HG02588 (cell line): ENCODE measurements at regions not wholly inside any gene's neighbourhood (a gene's known extent, or its start where the extent isn't known, plus 50 kb on each side); places are given as distances from the start of the nearest gene placed in this dataset.

Experiments
- ATAC-seq: cut with Tn5 transposase; IDR thresholded peaks from one replicate; pipeline ENCODE4 v1.9.1; 2021; ENCODE audit warnings: mild to moderate bottlenecking, moderate library complexity; ENCODE audit not compliant: unreplicated experiment

GRCh38 chr5:58074717-58075116, 385.2 kb downstream of the PLK2 start:
- no peak for ATAC-seq

GRCh38 chr5:58074222-58074621, 385.7 kb downstream of the PLK2 start:
- ATAC-seq = no peak

- no peak for ATAC-seq
Measured at GRCh38 chr5:58073243-58073642, 386.6 kb downstream of the PLK2 start.

DNA sequence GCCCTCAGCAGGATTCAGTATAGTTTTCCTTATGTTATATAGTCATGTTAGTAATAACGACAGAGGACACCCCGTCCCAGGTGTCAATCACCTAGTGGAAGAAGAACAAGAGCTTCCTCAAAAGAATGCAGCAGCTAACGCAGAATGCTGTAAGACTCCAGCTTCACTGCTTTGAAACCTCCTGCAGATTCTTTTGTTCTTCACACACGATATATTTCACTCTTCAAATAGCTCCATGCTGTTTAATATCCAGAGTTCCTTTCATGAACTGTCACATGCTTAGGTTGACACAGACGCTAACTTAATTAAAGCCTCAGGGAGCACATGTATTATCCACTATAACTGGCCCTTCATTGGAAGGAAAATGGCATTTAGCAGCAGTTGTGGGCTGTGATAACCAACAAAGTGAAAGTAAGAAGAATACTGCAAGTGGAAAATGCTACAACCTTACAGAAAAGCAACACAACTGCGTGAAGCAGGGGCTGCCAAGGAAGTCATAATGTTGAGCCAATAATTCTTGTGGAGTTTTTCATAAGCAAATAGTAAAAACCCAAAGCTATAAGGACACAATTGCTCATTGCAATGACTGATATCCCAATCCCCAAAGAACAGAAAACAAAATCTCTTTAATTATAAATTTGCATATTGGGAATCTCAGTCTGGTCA, 387.5 kb downstream of the PLK2 start:
- no peak for ATAC-seq

DNA sequence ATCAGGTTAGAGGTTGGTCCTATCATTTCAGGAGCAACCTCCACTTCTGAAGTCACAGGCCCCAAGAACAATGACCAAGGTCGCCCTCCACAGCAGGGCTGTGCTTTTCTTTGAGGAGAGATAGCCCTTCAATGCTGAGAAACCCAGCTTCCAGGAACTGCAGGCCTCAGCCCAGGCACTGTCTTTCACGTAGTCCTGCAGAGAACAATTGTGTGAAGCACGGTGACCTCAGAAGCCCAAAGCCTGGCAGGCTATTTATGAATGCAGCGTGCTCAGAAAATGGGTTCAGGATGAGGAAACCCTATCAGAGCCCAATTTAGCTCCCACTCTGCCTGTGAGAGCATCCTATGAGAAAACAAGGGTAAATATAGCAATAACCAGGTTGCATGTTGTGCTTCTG, 388.3 kb downstream of the PLK2 start:
- no peak for ATAC-seq

DNA sequence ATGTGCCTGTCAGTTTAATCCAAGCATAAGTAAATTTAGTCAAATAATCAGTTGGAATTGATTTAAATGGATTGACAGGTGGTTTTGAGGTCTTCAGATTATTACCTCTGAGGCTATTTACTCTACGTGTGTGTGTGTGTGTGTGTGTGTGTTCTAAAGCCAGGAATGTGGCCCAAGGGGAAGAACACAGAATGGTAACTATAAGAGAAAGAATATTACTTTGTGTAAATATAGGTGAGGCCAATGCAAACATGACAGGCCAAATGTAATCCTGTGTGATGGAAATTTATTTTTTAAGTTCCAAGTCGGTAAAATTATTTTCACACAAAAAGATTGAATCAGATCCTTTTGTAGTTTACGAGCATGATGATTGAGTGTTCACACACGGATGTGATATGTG, 390.0 kb downstream of the PLK2 start:
- ATAC-seq = no peak

DNA sequence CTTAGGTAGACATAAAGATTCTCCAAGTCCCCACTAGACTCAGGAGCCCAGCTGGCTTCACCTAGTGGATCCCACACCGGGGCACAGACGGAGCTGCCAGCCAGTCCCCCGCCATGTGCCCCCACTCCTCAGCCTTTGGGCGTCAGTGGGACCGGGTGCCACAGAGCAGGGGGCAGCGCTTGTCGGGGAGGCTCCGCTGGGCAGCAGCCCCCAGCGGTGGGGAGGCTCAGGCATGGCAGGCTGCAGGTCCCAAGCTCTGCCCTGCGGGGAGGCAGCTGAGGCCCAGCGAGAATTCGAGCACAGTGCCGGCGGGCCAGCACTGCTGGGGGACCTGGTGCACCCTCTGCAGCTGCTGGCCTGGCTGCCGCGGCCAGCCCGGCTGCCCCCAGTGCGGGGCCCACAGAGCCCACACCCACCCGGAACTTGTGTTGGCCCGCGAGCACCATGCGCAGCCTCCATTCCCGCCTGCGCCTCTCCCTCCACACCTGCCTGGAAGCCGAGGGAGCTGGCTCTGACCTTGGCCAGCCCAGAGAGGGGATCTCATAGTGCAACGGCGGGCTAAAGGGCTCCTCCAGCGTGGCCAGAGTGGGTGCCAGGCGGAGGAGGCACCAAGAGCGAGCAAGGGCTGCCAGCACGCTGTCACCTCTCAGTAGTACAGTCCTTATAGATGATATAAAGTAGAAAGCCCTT, 390.7 kb downstream of the PLK2 start:
- ATAC-seq = no peak

- no peak for ATAC-seq
Measured at GRCh38 chr5:58066557-58066956, 393.3 kb downstream of the PLK2 start.

- ATAC-seq = no peak
Measured at GRCh38 chr5:58066076-58066475, 393.8 kb downstream of the PLK2 start.

DNA sequence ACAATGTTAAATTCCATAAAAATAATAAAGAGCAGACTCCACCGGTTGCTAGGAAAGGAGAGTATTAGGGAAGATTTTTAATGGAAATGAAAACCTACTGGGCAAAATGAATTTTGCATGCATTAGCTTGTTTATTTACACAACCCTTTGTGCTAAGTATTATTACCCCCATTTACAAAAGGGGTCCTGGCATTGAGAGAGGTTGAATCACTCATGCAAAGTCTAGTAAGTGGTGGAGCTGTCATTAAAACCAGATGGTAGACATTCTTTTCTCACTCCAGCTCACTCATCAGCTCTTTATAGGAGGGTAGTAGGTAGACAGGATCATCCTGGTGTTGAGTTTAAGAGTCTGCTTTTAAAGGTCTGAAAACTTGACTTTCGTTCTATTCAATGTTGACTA, 395.1 kb downstream of the PLK2 start:
- no peak for ATAC-seq

DNA sequence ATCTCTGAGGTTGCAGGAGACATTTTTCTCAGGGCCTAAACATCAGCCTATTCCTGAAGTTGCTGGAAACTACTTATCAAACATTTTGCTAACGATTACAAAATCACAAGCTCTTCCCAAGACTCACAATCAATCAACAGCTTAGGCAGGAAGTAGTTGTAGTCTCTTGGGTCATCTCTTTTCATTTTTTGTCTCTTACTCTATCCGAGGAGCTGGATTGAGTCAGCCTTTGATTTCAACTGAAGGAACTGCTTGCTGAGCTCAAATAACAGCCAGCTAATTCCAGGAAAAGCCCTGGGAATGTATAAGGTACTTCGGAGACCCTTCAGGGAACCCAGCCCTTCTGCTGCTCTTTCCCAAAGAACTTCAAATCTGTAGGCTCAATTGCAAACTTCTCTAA, 398.9 kb downstream of the PLK2 start:
- ATAC-seq = no peak

DNA sequence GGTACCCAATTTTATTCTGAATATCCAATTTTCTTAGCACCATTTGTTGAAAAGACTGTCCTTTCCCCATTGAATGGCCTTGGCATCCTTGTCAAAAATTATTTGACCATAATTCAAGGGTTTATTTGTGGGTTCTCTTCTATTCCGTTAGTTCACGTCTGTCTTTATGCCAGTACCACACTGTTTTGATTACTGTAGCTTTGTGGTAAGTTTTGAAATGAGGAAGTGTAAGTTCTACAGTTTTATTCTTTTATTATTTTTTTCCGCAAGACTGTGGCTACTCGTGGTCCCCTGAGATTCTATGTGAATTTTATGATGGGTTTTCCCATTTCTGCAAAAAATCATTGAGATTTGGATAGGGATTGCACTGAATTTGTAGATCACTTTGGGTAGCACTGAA, 402.6 kb downstream of the PLK2 start:
- no peak for ATAC-seq

GRCh38 chr5:58056546-58056945, 403.3 kb downstream of the PLK2 start:
- no peak for ATAC-seq

DNA sequence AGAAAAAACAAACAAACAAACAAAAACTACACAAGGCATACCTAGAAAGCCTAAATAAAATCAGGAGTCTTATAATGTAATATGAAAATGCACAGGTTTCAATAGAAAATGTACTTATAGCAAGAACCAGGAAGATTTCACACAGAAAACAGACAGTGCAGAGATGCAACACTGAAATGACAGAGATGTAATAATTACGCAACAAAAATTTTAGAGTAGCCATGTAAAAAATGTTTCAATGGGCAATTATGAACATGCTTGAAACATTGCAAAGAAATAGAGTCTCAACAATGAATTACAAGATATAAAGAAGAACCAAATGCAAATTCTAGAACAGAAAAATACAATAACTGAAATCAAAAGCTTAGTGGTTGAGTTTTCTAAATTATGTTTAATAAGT, 405.9 kb downstream of the PLK2 start:
- ATAC-seq = no peak

DNA sequence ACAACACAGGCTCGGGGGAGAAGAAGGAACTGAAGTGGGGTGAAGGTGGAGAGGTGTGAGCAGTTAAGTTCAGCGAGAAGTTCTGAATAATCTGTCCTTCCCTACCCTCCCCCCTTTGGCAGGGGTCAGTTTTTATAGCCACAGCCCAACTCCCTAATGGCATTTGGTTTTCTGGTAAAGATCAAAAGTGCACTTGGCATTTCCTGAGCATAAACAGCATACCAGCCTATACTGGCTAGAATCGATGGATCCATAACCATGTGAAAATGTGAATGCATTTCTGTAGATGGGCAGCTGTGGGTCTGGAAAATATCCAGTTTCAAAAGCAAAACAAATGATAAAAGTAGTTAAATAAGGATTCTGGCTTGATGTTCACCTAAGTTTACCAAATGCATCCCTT, 410.9 kb downstream of the PLK2 start:
- ATAC-seq = no peak

GRCh38 chr5:58048185-58048925, 411.5 kb downstream of the PLK2 start:
- no peak for ATAC-seq

DNA sequence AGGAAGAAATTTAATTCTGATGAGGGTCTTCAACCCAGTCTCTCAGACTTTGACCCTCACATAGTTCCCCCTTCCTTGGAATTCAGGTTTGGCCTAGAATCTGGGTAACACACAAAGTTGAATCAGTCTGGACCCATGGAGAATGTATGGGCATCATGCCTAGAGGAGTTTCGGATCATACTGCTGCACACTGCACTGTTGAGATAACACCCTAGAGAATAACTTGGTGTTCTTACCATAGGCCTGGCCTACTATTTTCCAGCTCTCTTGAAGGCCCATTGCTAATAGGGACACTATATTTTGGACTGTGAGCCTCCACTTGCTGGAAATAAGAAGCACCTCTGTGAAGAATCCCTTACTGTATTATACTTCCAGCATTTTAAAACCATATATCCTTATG, 413.5 kb downstream of the PLK2 start:
- ATAC-seq = no peak

GRCh38 chr5:58044166-58044565, 415.7 kb downstream of the PLK2 start:
- ATAC-seq = no peak

DNA sequence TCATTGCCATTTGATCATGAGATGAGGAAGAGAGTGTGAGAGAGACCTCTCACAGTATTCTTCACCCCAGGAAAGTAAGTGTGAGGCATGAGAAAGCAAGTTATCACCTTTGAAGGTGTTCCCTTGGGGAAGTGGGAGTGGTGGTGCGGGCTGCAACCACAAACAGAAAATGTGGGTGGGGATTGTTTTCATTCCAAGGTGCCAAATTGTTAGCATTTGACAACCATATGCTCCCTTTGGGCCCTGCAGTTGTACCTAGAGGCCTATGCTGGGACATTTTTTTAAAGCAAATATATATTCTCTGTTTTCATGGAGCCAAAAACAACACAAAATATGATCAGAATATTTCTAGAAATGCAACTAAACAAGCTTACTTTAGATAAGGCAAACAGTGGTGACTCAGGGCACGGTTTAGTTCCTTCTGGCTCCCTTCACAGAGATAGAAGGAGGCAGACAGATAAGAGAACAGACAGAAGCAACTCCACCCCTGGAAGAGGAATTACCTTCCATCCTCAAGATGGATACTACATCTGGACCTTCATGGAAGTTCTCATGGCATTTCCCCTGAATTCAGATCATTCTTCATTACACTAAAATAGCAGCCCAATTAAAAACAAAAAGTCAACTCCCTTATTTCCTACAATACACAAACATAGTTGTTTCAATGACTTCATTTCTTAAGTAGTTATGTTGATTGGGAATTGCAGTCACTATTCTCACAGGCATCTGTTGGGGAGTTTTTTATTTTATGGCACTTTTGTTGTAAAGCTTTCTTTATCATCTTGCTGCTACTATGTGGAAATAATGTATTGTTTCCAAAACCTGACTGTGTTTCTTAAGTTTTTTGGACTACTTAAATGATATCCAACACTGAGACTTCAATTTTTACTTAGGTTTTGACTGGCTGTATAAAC, 416.6 kb downstream of the PLK2 start:
- ATAC-seq = no peak

DNA sequence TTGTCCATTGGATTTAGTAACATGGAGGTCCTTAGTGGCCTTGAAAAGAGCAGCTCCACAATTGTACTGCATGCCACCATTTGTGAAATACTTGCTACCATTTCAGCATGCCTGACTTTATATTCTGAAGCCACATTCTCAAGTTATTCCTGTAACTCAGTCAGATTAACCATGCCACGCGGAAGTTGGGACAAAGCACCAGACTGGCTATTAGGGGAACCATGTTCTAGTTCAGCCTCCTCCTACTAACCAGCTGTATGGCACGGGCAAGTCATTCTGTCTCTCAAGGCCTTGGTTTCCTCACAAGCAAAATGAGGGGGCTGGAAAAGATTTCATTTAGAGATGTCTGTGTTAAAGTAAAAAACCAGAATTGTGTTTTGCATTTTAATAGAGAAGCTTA, 418.0 kb downstream of the PLK2 start:
- no peak for ATAC-seq

DNA sequence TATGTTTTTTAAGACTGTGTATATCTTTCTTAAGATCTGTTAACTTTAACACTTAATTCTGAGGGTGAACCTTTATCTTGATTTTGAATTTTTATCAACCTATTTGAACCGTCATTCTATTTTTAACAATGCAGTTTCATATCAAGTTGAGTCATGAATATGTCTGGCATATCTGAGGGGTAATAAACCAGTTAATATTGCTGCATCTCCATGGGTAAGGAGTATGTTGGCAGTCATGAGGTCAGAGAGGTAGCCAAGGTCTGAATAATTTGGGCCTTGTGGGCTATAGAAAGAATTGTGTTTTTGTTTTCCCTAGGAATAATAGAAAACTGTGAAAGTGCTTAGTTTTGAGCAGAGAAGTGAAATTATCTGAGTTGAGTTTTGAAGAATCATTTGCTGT, 419.0 kb downstream of the PLK2 start:
- ATAC-seq = no peak
